HG03095 (cell line): ENCODE measurements at regions not wholly inside any gene's neighbourhood (a gene's known extent, or its start where the extent isn't known, plus 50 kb on each side); places are given as distances from the start of the nearest gene placed in this dataset.

Experiments
- ATAC-seq: cut with Tn5 transposase; IDR thresholded peaks from one replicate; pipeline ENCODE4 v1.9.1; 2021; ENCODE audit warnings: moderate library complexity; ENCODE audit not compliant: unreplicated experiment

- no peak for ATAC-seq
These were observed 98.6 kb upstream of the IER5L start for GRCh38 chr9:129276486-129277230.

- no peak for ATAC-seq
These were observed 97.7 kb upstream of the IER5L start for GRCh38 chr9:129275626-129276247.

- ATAC-seq: no peak
These were observed 96.1 kb upstream of the IER5L start for GRCh38 chr9:129273941-129274684.

- ATAC-seq: no peak
These were observed 95.3 kb upstream of the IER5L start for GRCh38 chr9:129273136-129273895.

GRCh38 chr9:129272348-129273025, 94.4 kb upstream of the IER5L start:
- ATAC-seq: no peak

- peak; percentile 53 for ATAC-seq
These were observed 92.9 kb upstream of the IER5L start for GRCh38 chr9:129270903-129271431.

GRCh38 chr9:129270205-129270604, 92.1 kb upstream of the IER5L start:
- peak; percentile 72 for ATAC-seq

- ATAC-seq: no peak
These were observed 89.1 kb upstream of the IER5L start for GRCh38 chr9:129267141-129267540.

- ATAC-seq: no peak
These were observed 88.5 kb upstream of the IER5L start for GRCh38 chr9:129266536-129266935.

GRCh38 chr9:129264388-129264787, 86.3 kb upstream of the IER5L start:
- ATAC-seq: no peak

GRCh38 chr9:129263836-129264235, 85.8 kb upstream of the IER5L start:
- no peak for ATAC-seq

GRCh38 chr9:129262261-129262660, 84.2 kb upstream of the IER5L start:
- ATAC-seq: no peak

GRCh38 chr9:129259375-129259774, 81.3 kb upstream of the IER5L start:
- ATAC-seq: no peak

GRCh38 chr9:129258823-129259301, 80.8 kb upstream of the IER5L start:
- ATAC-seq: no peak

GRCh38 chr9:129258124-129258822, 80.2 kb upstream of the IER5L start:
- ATAC-seq: no peak

- ATAC-seq: no peak
These were observed 79.1 kb upstream of the IER5L start for GRCh38 chr9:129256959-129257713.

GRCh38 chr9:129254566-129255287, 76.7 kb upstream of the IER5L start:
- no peak for ATAC-seq

- no peak for ATAC-seq
These were observed 75.8 kb upstream of the IER5L start for GRCh38 chr9:129253803-129254381.
